Activated naive CD8-positive, alpha-beta T cell treated with anti-CD3 and anti-CD28 coated beads, Interleukin-2, amount 10 ng/mL, durations not matched to agents 7 days and 5 days (primary cell): ENCODE measurements at regions not wholly inside any gene's neighbourhood (a gene's known extent, or its start where the extent isn't known, plus 50 kb on each side); places are given as distances from the start of the nearest gene placed in this dataset.
"Not testable (repeated sequence)": the region's sequence is repeated elsewhere in the genome, so short reads cannot be mapped to it uniquely, and the experiment has no call there.

ENCODE experiments used
- ATAC-seq: fragments of 150-1000 bp; cut with Tn5 transposase; one replicate; pipeline ENCODE4 v1.10.0; 2021; ENCODE audit warnings: low read depth, moderate library complexity
- POLR2A ChIA-PET: fragments of 350-600 bp; sonication (Branson Sonifier 250); formaldehyde crosslinking; loops from one replicate; lab custom pipeline; 2021; ENCODE audit warnings: antibody characterized with exemption; lab: Charles Lee
- DNase-seq: peaks from one replicate; pipeline ENCODE4 v3.0.0; 2021
- H3K27ac Mint-ChIP-seq: one replicate; pipeline ENCODE4 v1.8.0; 2022; ENCODE audit warnings: mild to moderate bottlenecking, mixed read lengths
- H3K27me3 Mint-ChIP-seq: one replicate; pipeline ENCODE4 v1.8.0; 2022; ENCODE audit warnings: mild to moderate bottlenecking, moderate library complexity, mixed read lengths
- H3K36me3 Mint-ChIP-seq: one replicate; pipeline ENCODE4 v1.8.0; 2021; ENCODE audit warnings: mild to moderate bottlenecking, mixed read lengths
- H3K4me1 Mint-ChIP-seq: one replicate; pipeline ENCODE4 v1.8.0; 2021; ENCODE audit warnings: mixed read lengths
- H3K4me3 Mint-ChIP-seq: one replicate; pipeline ENCODE4 v1.8.0; 2022; ENCODE audit warnings: mild to moderate bottlenecking, moderate library complexity, mixed read lengths
- H3K9me3 Mint-ChIP-seq: one replicate; pipeline ENCODE4 v1.8.0; 2021; ENCODE audit warnings: mixed read lengths

DNA sequence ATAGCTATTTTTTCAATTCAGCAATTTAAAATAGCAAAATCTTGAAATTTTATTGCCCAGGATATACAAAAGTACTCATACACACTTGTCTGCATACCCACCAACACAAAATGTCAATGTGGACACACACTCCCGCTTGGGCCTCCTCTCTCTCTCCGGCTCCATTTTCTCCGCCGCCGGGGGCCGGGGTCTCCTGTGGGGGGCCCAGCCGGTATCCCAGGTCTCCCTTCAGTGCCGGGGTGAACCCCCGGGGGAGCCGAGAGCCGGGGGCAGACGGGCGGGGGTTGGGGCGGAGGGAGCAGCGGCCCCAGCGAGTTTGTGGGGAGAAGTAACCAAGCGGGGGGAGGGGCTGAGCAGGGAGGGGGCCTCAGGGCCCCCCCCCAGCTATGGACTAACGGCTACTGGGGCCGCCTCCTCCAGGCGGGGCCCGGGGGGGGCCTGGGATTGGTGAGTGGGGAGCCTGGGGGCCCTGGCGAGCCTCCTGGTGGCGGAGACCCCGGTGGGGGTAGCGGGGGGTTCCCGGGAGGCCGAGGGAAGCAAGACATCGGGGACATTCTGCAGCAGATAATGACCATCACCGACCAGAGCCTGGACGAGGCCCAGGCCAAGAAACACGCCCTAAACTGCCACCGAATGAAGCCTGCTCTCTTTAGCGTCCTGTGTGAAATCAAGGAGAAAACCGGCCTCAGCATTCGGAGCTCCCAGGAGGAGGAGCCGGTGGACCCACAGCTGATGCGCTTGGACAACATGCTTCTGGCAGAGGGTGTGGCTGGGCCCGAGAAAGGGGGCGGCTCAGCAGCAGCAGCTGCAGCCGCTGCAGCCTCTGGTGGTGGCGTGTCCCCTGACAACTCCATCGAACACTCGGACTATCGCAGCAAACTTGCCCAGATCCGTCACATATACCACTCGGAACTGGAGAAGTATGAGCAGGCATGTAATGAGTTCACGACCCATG is 56.6 kb downstream of the CHST2 start:
- ATAC-seq, POLR2A ChIA-PET, H3K27me3 Mint-ChIP-seq, DNase-seq, H3K4me3 Mint-ChIP-seq, H3K27ac Mint-ChIP-seq: not testable (repeated sequence)
- H3K4me1 Mint-ChIP-seq = peaks cover 18% of the 10 kb centered on the region
- peaks cover 17% of the 10 kb centered on the region for H3K9me3 Mint-ChIP-seq
- H3K36me3 Mint-ChIP-seq = peaks cover 21% of the 10 kb centered on the region

DNA sequence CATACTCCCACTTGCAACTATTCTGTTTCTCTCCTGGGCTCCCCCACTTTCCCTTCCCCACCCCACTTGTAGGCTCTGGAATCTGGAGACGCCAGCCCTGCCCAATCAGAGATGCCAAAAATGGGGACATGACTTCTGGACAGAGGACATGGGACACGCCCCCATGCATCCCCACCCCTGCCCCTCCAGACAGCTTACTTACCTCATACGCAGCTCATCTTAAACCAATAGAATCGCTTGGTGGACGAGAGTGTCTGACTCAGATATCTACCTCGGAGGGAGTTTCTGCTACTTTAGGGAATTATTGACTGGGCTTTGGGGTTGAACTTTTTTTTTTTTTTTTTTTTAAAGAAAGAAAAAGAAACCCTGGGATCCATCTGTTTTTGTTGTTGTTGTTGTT is 58.4 kb downstream of the CHST2 start:
- not testable (repeated sequence) for H3K27me3 Mint-ChIP-seq, DNase-seq, H3K4me1 Mint-ChIP-seq, ATAC-seq, H3K27ac Mint-ChIP-seq, H3K4me3 Mint-ChIP-seq
- H3K9me3 Mint-ChIP-seq = peaks cover 18% of the 10 kb centered on the region
- H3K36me3 Mint-ChIP-seq = peaks cover 19% of the 10 kb centered on the region
- POLR2A ChIA-PET = interaction anchor here (0.7 kb wide), 3 partner anchors 9 to 14 kb away, joined by 3 to 6 read pairs (median 3); no protein-coding TSS in a partner anchor

DNA sequence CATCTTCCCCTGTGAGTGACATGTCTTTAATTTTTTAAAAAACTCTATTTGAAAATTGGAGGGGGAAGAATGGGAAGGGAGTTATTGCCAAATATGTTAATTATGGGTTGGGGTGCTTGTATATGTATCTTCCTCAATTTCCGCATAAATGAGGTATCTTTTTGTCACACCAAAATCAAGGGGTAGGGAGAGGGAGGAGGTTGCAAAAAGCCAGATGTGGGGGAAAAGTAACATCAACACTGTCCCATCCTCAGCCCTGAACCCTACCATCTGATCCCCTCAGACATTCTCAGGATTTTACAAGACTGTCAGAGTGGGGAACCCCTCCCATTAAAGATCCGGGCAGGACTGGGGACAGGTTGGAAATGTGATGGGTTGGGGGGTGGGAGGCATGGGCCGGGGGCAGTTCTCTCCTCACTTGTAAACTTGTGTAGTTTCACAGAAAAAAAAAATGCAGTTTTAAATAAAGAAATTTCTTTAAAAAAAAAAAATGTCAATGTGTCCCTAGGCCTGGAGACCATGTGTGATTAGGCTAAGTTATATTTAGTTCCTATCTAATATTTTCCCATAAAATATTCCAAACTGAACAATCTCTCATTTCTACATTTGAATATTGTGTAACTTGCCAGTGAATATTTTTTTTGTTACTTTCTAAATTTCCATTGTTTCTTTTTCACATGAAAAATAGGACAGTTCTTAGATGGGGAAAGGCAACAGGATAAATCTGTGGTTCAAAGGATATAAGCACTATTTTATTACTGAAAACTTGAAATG is 59.4 kb downstream of the CHST2 start:
- not testable (repeated sequence) for H3K4me1 Mint-ChIP-seq, H3K27me3 Mint-ChIP-seq, DNase-seq, ATAC-seq, H3K4me3 Mint-ChIP-seq, H3K27ac Mint-ChIP-seq
- Mint-ChIP-seq H3K9me3 (peaks cover 14% of the 10 kb centered on the region), H3K36me3 (peaks cover 12% of the 10 kb centered on the region)
- POLR2A ChIA-PET = interaction anchor here (0.7 kb wide), 1 partner anchor 11 kb away, joined by 3 read pairs; no protein-coding TSS in a partner anchor

DNA sequence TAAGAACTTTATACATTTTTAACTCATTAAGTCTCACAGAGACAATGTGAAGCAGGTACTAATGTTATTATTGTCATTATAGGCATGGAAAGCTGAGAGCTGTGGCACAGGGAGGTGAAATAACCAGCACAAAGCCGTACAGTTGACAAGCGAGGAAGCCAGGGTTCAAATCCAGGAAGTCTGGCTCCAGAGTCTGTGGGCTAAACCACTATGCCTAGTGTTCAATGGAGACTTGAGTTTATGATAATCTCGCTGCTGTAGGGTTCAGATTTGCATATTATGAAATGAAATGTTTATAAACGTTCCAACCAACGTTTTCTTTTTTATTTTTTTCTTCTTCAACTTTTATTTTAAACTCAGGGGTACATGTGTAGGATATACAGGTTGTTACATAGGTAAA is 60.0 kb downstream of the CHST2 start:
- POLR2A ChIA-PET = no interaction called here
- Mint-ChIP-seq H3K4me1 (peaks cover 7% of the 10 kb centered on the region), H3K27ac (no peak overlapping the region), H3K27me3 (no peaks in the 10 kb centered on the region), H3K36me3 (peaks cover 10% of the 10 kb centered on the region), H3K4me3 (no peak overlapping the region), H3K9me3 (peaks cover 11% of the 10 kb centered on the region)
- no peak for ATAC-seq
- DNase-seq = no peak

DNA sequence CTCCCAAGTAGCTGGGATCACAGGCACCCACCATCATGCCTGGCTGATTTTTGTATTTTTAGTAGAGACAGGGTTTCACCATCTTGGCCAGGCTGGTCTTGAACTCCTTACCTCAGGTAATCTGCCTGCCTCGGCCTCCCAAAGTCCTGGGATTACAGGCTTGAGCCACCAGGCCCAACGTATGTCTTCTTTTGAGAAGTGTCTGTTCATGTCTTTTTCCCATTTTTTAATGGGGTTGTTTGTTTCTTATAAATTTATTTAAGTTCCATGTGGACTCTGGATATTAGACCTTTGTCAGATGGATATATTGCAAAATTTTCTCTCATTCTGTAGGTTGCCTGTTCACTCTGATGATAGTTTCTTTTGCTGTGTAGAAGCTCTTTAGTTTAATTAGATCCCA is 61.3 kb downstream of the CHST2 start:
- peaks cover 11% of the 10 kb centered on the region for H3K9me3 Mint-ChIP-seq
- H3K27ac Mint-ChIP-seq, H3K4me3 Mint-ChIP-seq, ATAC-seq, DNase-seq, H3K27me3 Mint-ChIP-seq, H3K36me3 Mint-ChIP-seq, H3K4me1 Mint-ChIP-seq, POLR2A ChIA-PET: not testable (repeated sequence)

DNA sequence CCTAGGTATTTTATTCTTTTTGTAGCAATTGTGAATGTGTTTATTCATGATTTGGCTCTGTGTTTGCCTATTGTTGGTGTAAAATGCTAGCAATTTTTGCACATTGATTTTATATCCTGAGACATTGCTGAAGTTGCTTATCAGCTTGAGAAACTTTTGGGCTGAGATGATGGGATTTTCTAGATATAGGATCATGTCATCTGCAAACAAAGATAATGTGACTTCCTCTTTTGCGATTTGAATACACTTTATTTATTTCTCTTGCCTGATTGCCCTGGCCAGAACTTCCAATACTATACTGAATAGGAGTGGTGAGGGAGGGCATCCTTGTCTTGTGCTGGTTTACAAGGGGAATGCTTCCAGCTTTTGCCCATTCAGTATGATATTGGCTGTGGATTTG is 62.4 kb downstream of the CHST2 start:
- ATAC-seq, POLR2A ChIA-PET, H3K4me1 Mint-ChIP-seq, H3K36me3 Mint-ChIP-seq, H3K27ac Mint-ChIP-seq, H3K4me3 Mint-ChIP-seq, H3K27me3 Mint-ChIP-seq, DNase-seq: not testable (repeated sequence)
- peaks cover 11% of the 10 kb centered on the region for H3K9me3 Mint-ChIP-seq

DNA sequence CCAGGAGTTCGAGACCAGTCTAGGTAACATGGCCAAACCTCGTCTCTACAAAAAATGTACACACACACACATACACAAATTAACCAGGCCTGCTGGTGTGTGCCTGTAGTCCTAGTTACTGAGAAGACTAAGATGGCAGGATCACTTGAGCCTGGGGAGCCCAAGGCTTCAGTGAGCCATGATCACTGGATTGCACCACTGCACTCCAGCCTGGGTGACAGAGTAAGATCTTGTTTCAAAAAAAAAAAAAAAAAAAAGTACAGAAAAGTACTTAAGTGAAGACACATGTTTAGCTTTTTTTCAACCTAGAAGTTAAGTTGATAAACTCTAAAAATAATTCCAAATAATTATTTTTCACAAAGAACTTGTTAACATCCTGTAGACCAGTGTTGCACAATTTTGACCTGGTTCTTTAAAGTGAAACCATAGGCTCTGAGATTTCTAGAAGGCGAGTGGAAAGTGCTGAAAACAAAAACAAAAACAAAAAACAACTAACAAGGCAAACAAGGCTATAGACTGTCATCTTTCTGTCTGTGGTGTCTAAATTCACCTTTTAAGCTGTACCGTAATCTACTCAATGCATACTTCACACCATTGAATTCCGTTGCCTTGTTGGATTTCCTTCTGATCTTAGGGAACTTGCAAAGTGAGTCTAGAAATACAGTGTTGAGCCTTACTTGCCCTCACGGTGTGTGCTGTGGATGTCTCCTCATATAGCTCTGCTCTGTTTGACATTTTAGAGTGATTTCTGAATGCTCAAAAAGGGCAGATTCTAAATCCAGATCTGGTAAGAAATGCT is 63.5 kb downstream of the CHST2 start:
- Mint-ChIP-seq H3K27me3 (no peaks in the 10 kb centered on the region), H3K4me1 (peaks cover 7% of the 10 kb centered on the region), H3K9me3 (peaks cover 11% of the 10 kb centered on the region), H3K4me3 (no peak overlapping the region), H3K36me3 (peaks cover 10% of the 10 kb centered on the region), H3K27ac (no peak overlapping the region)
- POLR2A ChIA-PET = no interaction called here
- DNase-seq = no peak
- ATAC-seq = no peak

DNA sequence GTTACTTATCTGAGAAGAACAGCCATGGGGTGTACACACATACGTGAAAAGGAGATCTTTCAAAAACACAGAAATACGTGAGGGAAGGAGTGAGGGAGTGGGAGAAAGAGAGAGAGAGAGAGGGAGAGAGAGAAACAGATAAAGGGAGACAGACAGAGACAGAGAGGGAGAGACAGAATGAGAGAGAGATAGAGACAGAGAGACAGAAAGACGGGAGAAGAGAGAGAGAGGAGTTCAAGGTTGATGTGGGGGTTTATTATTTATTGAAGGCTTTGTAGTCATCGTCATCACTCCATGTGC is 64.0 kb downstream of the CHST2 start:
- peaks cover 7% of the 10 kb centered on the region for H3K4me1 Mint-ChIP-seq
- H3K27me3 Mint-ChIP-seq = no peaks in the 10 kb centered on the region
- H3K9me3 Mint-ChIP-seq = peaks cover 11% of the 10 kb centered on the region
- DNase-seq (no peak), ATAC-seq (no peak)
- POLR2A ChIA-PET = no interaction called here
- H3K36me3 Mint-ChIP-seq = peaks cover 10% of the 10 kb centered on the region
- no peak overlapping the region for H3K27ac Mint-ChIP-seq
- H3K4me3 Mint-ChIP-seq = no peak overlapping the region

DNA sequence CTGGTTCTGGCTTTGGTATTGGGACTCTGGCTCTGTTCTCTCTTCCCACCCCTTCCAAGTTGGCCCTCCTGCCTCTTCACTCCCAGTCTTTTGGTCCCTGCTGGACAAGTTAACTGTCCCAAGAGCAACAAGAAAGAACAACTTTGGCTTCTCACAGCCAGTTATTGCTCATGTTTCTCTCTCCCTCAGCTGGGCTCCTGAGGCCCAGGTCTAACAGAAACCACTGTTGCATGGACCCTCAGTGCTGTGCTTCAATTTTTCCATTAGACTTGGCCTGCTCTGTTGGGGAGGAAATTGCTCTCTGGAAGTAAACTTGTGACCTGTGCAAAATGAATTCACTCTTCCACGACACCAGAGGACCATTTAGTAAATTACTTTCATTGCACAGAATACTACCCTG is 64.5 kb downstream of the CHST2 start:
- peaks cover 7% of the 10 kb centered on the region for H3K4me1 Mint-ChIP-seq
- H3K27me3 Mint-ChIP-seq = no peaks in the 10 kb centered on the region
- no peak overlapping the region for H3K4me3 Mint-ChIP-seq
- POLR2A ChIA-PET = no interaction called here
- no peak for ATAC-seq
- peaks cover 10% of the 10 kb centered on the region for H3K36me3 Mint-ChIP-seq
- H3K9me3 Mint-ChIP-seq = peaks cover 11% of the 10 kb centered on the region
- no peak for DNase-seq
- no peak overlapping the region for H3K27ac Mint-ChIP-seq

DNA sequence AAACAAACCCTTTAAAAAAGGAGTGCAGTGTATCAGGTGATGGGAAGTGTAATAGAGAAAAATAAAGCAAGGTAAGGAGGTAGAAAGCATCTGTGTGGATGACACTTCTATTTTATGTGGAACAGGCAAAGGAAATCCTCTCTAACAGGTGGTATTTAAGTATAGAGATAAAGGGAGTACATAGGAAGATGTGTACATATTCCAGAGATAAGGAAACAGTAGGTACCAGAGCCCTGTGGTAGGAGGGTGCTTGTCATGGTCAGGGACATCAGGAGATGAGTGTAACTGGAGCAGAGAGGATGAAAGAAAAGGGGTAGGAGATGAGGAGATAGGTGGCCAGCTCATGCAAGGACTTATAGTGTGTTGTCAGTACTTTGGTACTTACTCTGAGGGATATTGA is 65.8 kb downstream of the CHST2 start:
- Mint-ChIP-seq H3K27me3 (no peaks in the 10 kb centered on the region), H3K36me3 (peaks cover 10% of the 10 kb centered on the region), H3K9me3 (peaks cover 7% of the 10 kb centered on the region), H3K27ac (no peak overlapping the region), H3K4me1 (peaks cover 3% of the 10 kb centered on the region), H3K4me3 (no peak overlapping the region)
- POLR2A ChIA-PET = no interaction called here
- ATAC-seq (no peak), DNase-seq (no peak)

DNA sequence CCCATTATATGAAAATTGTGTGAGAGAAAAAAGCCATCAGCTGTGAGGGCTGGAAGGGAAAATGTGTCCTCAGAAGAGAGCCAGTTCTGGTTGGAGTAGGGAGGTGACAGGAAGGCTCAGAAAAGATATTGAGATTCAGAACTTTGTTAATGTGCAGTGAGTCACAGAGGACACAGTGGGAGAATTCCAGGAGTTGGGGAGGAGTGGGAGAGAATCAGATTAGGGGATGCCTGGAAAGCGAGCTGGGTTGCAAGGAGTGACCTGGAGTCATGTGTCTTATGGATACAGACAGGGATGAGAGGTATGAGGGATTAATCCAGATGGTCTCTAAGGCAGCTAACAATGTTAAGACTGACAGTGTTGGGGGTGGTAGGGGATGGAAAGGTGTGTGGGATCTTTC is 67.5 kb downstream of the CHST2 start:
- no peak overlapping the region for H3K27ac Mint-ChIP-seq
- peaks cover 1% of the 10 kb centered on the region for H3K36me3 Mint-ChIP-seq
- ATAC-seq = no peak
- peaks cover 1% of the 10 kb centered on the region for H3K9me3 Mint-ChIP-seq
- H3K4me3 Mint-ChIP-seq = no peak overlapping the region
- H3K4me1 Mint-ChIP-seq = peaks cover 6% of the 10 kb centered on the region
- POLR2A ChIA-PET = interaction anchor here (0.6 kb wide), 1 partner anchor 9 kb away, joined by 6 read pairs; no protein-coding TSS in a partner anchor
- DNase-seq = no peak
- H3K27me3 Mint-ChIP-seq = no peaks in the 10 kb centered on the region

DNA sequence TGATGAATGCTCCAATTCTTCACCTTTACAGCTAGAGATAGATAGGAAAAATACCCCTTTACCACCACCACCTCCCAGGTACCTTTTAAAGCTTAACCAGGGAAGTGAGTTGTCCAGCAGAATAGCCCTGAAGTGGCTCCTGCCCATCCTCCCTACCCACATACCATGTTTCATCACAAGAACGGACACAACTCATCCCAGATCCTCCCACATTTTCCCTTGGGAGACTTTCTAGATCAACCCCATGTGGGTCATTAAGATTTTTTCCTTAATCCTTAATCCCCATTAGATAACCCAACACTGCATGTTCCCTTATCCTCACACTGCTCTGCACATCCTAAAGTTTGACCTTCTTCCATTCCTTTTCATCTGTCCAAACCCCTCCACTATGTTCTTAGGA is 69.3 kb downstream of the CHST2 start:
- ATAC-seq (no peak), DNase-seq (no peak)
- Mint-ChIP-seq H3K4me3 (no peak overlapping the region), H3K36me3 (peaks cover 3% of the 10 kb centered on the region), H3K9me3 (peaks cover 7% of the 10 kb centered on the region), H3K27me3 (no peaks in the 10 kb centered on the region), H3K4me1 (peaks cover 4% of the 10 kb centered on the region), H3K27ac (no peak overlapping the region)
- POLR2A ChIA-PET = no interaction called here

DNA sequence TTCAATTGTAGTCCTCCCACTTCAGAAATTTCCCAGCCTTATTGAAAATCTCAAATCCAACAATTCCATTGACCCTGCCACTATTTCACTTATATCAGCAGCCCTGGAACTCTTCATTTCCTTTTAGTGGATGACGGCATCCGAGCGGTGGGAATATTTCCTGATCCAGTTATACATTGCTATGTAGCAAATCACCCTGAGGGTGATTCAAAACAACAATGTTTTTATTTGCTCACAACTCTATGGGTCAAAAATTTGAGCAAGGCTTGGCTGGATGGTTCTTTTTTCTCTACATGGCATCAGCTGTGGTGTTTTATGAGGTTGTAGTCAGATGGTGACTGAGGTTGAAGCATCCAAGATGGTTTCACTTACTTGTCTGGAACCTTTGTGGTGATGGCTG is 70.5 kb downstream of the CHST2 start:
- Mint-ChIP-seq H3K4me1 (peaks cover 4% of the 10 kb centered on the region), H3K27me3 (no peaks in the 10 kb centered on the region), H3K36me3 (peaks cover 3% of the 10 kb centered on the region), H3K27ac (no peak overlapping the region), H3K9me3 (peaks cover 7% of the 10 kb centered on the region), H3K4me3 (no peak overlapping the region)
- POLR2A ChIA-PET = no interaction called here
- no peak for ATAC-seq
- no peak for DNase-seq
